IPS-NIHi11 (cell line): ENCODE measurements at regions not wholly inside any gene's neighbourhood (a gene's known extent, or its start where the extent isn't known, plus 50 kb on each side); places are given as distances from the start of the nearest gene placed in this dataset.
A peak's percentile ranks its signal among the peaks of the same experiment; 100 is the strongest.

Experiments used
- DNase-seq: peaks from one replicate; pipeline ENCODE4 v3.0.0; 2012; ENCODE audit warnings: mixed read lengths, low spot score

- DNase-seq, result no peak
Observed at GRCh38 chr18:55120896-55121295, 161.6 kb upstream of the CCDC68 start.

- DNase-seq, result no peak
Observed at GRCh38 chr18:55119434-55119833, 160.2 kb upstream of the CCDC68 start.

- DNase-seq, result no peak
Observed at GRCh38 chr18:55119016-55119415, 159.8 kb upstream of the CCDC68 start.

- no peak for DNase-seq
Observed at GRCh38 chr18:55116863-55117262, 157.6 kb upstream of the CCDC68 start.

GRCh38 chr18:55115606-55116005 lies 156.3 kb upstream of the CCDC68 start:
- no peak for DNase-seq

GRCh38 chr18:55114876-55115275 lies 155.6 kb upstream of the CCDC68 start:
- DNase-seq, result no peak

- DNase-seq, result no peak
Observed at GRCh38 chr18:55113800-55114199, 154.5 kb upstream of the CCDC68 start.

- DNase-seq, result no peak
Observed at GRCh38 chr18:55111271-55111670, 152.0 kb upstream of the CCDC68 start.

GRCh38 chr18:55110436-55110835 lies 151.2 kb upstream of the CCDC68 start:
- DNase-seq, result no peak

GRCh38 chr18:55109818-55110414 lies 150.7 kb upstream of the CCDC68 start:
- peak; percentile 49 for DNase-seq

GRCh38 chr18:55106906-55107305 lies 147.6 kb upstream of the CCDC68 start:
- no peak for DNase-seq

GRCh38 chr18:55106466-55106865 lies 147.2 kb upstream of the CCDC68 start:
- DNase-seq, result no peak

GRCh38 chr18:55105873-55106272 lies 146.6 kb upstream of the CCDC68 start:
- DNase-seq, result no peak

GRCh38 chr18:55102958-55103456 lies 143.7 kb upstream of the CCDC68 start:
- no peak for DNase-seq

- DNase-seq, result no peak
Observed at GRCh38 chr18:55102501-55102900, 143.2 kb upstream of the CCDC68 start.

GRCh38 chr18:55101458-55101824 lies 142.2 kb upstream of the CCDC68 start:
- DNase-seq, result no peak

- DNase-seq, result no peak
Observed at GRCh38 chr18:55100817-55101457, 141.7 kb upstream of the CCDC68 start.

- DNase-seq, result peak; percentile 14
Observed at GRCh38 chr18:55097456-55098170, 138.4 kb upstream of the CCDC68 start.

GRCh38 chr18:55096263-55096951 lies 137.1 kb upstream of the CCDC68 start:
- DNase-seq, result peak; percentile 47

- no peak for DNase-seq
Observed at GRCh38 chr18:55095584-55095983, 136.3 kb upstream of the CCDC68 start.

- no peak for DNase-seq
Observed at GRCh38 chr18:55093808-55094207, 134.5 kb upstream of the CCDC68 start.

GRCh38 chr18:55093295-55093694 lies 134.0 kb upstream of the CCDC68 start:
- no peak for DNase-seq

- no peak for DNase-seq
Observed at GRCh38 chr18:55092166-55092565, 132.9 kb upstream of the CCDC68 start.
